ENCODE measurements at regions not wholly inside any gene's neighbourhood (a gene's known extent, or its start where the extent isn't known, plus 50 kb on each side); places are given as distances from the start of the nearest gene placed in this dataset.

DNA sequence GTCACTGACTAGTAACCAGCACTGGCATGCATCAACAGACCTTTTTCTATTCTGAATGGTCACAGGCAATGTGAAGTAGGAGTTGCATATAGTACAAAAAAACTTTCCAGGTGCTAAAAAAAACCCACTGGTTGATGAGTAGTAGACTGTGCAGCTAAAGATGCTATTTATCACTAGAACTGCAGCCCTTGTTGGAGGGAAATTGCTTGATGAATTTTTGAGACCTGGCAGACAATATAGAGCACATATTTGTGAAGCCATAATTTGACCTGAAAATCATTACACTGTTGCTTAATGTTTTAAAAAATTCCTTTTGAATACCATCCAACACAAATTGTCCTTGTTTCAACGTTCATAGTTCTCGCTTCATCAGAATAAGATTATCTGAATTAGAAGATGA, 441.0 kb downstream of the KLF12 start:
- DNase-seq = no peak

- no peak for DNase-seq
Observed at GRCh38 chr13:73691891-73692290, 442.3 kb downstream of the KLF12 start.

DNA sequence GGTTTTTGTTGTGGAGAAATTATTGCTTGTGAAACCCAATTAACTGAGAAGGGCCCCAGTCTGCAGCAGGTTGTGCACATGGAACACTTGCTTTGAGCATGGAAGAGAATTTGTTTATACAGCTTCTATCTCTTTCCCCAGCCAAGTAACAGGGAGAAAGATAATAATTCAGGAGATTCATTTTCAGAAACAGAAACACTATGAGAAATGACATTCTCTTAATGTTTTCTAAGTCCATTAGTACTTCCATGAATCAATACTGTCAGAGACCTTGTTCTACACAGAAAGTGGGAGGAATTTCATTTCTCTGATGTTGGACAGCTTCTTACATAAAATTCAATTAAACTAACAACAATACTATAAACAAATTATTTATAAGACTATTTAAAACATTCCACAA, 446.3 kb downstream of the KLF12 start:
- DNase-seq = no peak

DNA sequence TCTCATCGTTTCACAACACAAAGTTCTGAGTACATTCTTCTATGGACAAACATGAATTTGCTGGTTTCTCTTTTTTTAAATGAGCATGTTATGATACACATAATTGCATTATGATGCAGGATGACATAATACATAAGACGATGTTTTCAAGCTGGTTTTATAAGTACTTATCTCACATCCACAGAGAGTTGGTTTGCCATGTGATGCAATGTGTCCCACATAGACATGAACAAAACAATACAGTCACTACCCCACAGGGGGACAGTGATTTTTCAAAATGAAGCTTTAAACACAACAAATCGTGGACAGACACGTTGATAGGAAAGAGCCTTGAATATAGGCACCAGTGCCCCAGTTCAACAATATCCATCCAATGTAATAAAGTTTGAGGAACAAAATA, 447.1 kb downstream of the KLF12 start:
- DNase-seq = no peak

- DNase-seq = no peak
Observed at GRCh38 chr13:73684750-73685149, 449.5 kb downstream of the KLF12 start.

DNA sequence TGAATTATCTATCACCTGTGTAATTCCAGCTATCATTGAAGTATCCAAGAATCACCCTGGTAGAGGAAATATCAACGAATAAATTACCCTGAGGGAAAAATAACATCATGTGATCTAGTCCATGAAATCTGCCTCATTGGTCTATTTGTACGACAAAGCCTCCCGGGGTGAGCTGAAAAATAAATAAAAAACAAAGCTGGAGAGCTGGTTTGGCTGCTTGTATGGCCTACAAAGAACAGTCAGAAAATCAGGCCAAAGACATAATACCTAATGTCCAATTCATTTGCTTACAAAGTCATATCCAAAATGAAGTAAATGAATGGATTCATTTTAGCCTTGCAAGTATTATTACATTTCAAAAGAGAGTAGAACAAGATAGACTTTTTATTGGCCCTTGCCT, 449.9 kb downstream of the KLF12 start:
- DNase-seq = no peak

DNA sequence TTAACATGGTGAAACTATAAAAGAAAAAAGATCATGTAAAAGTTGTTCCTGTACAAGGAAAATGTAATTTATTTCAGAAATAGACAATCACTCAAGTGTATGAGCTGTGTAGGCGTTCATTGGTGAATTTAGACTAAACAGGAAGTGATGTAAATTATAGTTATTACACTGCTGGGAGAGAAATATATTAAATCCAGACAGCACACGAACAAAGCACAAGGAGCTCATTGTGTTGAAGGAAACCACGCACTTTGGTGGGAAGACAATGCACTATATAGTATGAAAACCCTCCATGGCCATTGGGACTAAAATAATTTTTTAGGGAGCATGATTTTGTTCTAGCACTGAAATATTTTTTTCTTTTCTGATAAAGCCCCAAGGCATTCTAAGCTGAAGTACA, 450.5 kb downstream of the KLF12 start:
- no peak for DNase-seq

- no peak for DNase-seq
Observed at GRCh38 chr13:73681779-73682178, 452.4 kb downstream of the KLF12 start.

GRCh38 chr13:73681015-73681414, 453.2 kb downstream of the KLF12 start:
- DNase-seq = no peak

- no peak for DNase-seq
Observed at GRCh38 chr13:73677048-73677601, 457.1 kb downstream of the KLF12 start.

- no peak for DNase-seq
Observed at GRCh38 chr13:73676550-73677047, 457.6 kb downstream of the KLF12 start.

DNA sequence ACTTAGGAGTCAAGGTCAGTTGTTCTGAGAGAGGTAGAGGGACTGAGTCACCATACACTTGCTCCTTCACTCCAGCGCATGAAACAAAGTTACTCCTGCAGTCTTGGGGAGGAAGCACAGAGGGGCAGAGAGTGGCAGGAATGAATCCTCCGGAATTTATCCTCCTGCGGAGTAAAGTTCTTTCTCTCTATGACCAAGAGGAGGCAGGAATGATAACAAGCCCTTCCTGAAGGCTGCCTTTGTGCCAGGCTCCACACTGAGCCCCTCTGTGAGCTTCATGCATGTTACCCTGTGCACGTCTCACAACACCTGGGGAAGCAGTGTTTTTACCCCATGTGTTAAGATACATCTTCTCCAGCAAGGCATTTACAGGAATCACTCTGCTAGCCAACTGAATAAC, 458.4 kb downstream of the KLF12 start:
- DNase-seq = no peak

DNA sequence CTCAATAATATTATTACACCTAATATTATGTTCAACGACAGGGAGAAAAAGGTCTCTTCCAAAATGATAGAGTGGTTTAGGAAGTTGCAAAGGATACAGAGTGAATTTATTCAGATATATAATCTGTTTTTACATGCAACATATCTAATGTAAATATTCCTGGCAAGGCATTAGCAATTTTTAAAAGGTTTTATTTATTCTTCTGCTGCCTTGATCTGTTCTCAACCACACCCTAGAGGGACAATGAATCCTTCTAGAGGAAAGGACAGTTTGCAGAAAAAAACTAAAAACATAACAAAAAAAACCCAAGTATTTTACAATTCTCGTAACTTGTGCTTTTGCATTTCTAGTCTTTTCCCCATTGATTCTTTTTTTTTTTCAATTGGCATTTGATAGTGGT, 459.6 kb downstream of the KLF12 start:
- no peak for DNase-seq

DNA sequence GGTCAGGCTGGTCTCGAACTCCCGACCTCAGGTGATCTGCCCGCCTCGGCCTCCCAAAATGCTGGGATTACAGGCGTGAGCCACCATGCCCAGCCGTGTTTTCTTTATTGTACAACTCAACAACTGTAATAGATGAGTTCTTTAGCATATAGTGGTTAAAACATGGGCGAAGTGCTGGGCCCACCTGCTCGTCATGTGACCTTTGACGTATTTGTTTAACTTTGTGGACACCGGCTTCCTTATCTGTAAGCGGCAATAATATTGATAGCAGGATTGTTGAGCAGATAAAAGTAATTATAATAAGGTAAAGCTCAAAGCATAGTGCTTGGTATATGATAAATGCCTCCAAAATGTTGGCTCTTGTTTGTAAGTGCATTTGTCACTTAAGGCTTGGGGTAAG, 460.3 kb downstream of the KLF12 start:
- DNase-seq = no peak

DNA sequence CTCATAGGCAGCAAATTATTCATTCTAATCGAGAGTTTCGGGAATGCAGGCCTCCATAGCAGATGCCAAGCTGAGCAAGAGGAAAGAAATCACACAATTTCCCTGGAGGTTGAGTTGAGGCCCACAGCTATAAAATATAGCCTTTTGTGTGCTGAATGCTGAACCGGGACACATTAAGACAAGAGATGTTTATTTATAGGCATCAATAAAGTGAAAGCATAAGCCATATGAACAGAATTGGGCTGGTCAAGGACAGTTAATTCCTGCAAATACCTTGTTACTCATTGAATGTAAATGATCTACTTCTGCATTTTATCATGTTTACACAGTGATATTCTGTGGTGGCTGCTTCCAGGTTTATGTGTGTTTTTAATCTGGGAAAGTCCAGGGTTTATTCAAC, 461.7 kb downstream of the KLF12 start:
- no peak for DNase-seq

GRCh38 chr13:73671732-73672131, 462.5 kb downstream of the KLF12 start:
- no peak for DNase-seq

DNA sequence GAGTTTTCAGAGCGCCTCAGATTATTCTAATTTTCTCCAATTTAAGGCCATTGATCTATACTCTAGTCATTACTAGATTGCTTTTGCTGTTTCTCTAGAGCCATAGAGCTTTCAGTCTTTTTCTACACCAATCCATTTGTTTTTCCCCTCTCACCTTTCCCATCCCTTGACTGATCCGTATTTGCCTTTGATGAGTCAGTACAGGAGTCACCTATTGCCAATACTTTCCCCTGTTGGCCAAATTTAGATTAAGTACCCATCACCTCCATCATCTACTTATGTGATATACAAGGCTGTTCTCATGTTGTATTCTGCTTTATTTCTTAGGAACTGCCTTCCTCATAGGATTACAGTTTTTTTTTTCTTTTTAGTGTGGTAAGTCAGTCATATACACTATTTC, 463.2 kb downstream of the KLF12 start:
- no peak for DNase-seq

DNA sequence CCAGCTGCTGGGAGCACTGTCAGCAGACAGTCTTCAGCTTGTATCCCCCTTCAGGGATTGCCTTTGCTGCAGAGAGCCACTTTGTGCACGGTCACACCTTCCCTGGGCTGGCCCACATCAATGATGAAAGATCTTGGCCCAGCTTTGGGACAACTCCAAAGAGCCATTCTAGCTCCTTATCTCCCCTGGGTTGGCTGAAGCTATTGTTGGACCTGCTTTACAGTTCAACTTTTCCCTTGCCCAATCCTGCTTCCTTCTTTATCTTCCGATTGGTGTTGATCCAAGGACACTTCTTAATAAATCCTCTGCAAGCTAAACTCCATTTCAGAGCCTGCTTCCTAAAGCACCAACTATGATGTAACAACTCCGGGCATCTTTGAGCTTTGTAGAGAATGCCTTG, 466.4 kb downstream of the KLF12 start:
- DNase-seq = no peak

GRCh38 chr13:73665261-73665660, 468.9 kb downstream of the KLF12 start:
- DNase-seq = no peak

DNA sequence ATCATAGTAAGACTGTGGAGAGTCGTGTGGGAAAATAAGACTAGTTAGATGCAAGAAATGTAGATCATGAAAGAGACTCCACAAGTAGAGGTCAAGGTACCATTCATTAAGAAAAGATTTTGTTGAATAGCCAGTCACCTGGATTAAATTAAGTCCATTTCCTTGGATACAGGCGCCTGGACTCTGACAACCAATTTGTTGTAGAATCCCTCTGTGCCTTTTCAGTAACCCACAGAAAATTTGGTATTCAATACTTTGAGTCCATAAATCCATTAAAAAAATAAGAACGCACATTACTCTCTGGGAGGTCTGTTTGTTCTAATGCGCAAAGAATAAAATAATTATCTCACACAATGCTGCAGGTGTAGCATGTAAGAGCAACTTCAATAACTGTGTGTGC, 469.4 kb downstream of the KLF12 start:
- DNase-seq = no peak

DNA sequence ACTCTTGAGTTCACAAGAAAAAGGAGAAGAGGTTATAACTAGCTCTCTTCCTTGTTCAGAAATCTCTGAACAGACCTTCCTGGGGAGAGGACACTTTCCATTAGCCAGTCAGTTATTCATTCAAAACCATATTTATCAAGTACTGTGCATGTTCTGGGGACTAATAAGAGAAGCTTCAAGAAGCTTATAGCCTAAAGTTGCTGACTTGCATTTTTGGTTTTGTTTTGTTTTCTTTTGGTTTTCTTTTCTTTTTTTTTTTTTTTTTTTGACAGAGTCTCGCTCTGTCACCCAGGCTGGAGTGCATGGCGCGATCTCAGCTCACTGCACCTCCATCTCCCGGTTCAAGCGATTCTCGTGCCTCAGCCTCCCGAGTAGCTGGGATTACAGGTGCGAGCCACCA, 471.4 kb downstream of the KLF12 start:
- DNase-seq = no peak

DNA sequence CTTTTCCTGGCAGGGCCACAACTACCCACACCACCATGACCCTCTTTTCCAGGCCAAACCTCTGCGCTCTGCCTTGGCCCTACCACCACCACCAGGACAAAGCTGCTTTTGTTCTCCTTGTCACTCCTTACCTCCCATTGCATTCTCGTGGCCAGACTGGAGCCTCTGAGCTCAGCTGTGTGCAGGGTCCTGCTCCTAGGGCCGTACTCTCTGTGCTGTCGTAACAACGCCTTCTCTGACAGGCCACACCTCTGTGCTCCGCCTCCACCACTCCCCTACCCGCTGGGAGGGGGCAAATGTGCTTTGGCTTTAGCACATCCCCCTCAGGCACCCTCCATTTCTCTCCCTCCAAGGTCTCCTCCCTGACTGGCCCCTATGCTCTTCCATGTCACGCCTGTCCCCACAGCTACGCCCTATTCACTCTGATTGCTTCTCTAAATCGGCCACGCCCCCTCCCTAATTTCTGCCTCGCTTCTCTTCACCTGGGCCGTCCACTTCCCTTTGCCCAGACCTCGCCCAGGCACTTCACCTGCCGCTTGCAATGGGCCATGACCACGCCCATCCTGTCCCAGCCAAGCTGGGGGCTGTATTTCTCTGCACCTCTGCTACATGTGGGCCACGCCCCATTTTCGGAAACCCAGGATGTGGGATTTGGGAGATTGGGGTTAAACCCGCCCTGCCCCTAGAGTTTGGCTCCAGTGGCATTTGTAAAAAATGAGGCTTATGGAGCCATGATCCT, 472.3 kb downstream of the KLF12 start:
- DNase-seq = no peak

DNA sequence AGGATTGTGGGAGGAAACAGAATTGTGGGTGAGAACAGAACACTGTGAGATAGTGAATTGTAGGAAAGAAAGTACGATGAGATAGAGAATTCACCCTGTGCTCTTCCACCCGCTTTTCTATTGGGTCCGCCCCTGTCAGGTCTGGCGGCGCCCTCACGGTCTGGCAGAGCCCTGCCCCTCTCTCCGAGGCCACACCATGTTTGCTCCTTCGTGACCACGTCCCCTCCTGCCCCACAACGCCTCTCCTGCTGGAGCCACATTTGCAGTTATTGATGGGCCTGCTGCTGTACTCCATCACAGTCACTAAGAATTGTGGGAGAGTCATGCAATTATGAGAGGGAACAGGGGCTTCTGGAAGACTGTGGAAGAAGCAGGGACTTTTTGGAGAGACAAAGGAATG, 473.1 kb downstream of the KLF12 start:
- no peak for DNase-seq

GRCh38 chr13:73658639-73659038, 475.6 kb downstream of the KLF12 start:
- DNase-seq = no peak

Data from NCI-H1694 (cell line).